SIG-M5 treated with dmso at 0.1 percent for 504 hours (cell line): ENCODE measurements at regions not wholly inside any gene's neighbourhood (a gene's known extent, or its start where the extent isn't known, plus 50 kb on each side); places are given as distances from the start of the nearest gene placed in this dataset.

Experiments
- DNase-seq: peaks from one replicate; lab custom pipeline; 2025; ENCODE audit not compliant: unreplicated experiment; lab: John Stamatoyannopoulos, UW

DNA sequence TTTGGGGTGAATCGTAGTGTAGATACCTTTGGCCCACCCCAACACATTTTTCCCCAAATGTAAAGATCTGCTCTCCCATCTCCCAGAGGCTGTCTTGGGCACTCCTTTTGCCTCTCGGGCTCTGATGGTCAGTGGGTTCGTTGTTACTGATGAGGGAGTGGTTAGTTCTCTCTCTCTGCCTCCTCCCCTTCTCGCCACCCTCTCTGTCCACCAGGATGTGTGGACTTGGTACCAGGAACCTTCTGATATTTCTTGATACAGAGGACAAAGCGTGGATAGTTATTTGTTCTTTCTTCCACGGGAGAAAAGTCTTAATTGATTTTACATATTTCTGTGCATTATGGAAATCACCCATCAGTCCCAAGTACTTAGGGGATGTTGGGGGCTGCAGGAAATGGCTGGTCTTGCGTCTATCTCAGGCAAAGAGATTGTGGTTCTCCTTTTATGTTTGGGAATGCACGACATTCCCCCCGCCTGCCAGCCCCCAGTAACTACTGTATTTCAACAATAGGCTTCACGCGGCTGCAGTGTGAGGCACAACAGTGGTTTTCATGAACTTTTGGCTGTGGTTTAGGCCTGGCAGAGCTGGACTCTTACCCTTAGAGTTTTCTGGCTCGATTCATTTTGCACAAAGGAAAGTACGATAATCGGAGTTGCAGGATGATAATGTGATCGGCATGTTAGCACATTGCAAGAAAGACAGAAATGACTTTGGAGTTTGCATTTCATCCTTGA lies 79.0 kb upstream of the ZNF536 start:
- DNase-seq, result no peak

DNA sequence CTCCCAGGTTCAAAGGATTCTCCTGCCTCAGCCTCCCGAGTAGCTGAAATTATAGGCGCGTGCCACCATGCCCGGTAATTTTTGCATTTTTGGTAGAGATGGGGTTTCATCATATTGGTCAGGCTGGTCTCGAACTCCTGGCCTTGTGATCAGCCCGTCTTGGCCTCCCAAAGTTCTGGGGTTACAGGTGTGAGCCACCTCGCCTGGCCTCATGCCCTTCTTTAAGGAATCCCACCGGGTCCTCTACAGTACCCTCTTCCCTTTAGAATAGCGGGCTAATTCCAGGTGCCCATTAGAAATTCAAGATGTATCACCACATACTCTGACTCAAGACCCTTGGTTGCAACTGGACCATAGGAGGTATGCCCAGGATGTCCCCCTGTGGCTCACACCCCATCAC lies 74.2 kb upstream of the ZNF536 start:
- no peak for DNase-seq

DNA sequence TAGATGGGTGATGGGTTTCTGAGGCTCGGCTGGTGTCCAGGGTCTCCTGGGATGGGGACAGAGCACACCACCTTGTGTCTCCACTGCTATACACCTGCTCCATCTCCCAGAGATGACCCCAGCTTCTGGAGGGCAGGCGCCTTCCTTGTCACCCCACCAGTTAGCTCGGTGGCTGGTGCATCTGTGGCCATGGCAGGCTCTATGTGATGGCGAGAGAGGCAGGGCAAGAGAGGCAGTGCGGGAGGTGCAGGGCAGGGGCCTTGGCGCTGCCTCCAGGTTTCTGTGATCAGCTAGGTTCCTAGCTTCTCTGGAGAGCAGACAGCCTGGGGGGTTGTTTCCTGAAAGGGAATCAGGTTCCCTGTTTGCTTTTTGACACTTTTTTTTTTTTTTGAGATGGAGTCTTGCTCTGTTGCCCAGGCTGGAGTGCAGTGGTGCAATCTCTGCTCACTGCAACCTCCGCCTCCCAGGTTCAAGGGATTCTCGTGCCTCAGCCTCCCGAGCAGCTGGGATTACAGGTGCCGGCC lies 69.0 kb upstream of the ZNF536 start:
- DNase-seq, result no peak

DNA sequence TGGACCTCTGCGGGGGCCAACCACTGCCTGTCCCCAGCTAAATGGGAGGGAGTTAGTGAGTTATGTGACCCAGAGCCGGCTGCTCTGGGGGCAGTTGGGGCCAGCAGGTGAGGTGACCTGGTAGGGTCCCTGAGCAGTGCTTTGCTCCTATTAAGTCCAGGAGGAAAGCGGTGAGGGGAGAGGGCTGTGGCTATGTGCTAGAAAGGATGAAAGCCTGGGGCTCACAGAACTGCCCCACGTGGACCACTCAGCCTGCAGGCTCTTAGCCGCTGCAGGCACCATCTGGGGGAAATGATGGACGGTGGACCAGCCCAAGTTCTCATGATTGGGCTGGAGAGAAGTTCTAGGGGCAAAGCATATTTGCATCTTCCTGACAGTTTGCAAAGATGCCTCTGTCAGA lies 67.6 kb upstream of the ZNF536 start:
- DNase-seq, result no peak

DNA sequence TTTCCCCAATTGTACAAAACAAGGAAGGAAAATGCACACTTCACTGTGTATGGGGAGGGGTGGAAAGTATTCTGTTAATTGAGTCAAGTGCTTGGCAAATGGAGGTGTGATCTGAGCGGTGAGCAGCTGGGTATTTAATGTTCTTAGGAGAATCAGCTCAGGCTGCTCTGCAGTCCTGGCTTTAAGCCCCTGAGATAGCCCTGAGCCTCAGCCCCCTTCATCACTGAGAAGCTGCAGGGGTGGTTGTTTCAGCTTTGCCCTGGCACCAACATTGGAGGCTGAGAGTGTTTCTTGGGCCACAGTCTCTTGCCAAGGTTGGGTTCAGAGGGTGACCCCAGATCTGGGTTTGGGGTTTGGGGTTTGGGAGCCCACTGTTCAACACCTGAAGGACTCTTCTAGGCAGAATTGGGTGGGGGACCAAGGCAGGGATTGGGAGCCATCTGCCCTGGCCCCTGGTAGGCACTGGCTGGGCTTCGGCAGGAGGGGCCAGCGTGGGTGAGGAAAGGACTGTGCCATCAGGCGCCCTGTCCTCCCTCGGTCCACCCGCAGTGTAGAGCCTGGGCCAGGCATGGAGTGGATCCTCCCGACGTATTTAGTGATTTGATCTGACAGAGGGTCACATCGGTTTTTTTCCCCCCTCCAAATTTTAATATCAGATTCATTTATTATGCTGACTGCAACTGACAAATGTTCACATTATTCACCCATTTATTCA lies 66.7 kb upstream of the ZNF536 start:
- no peak for DNase-seq

DNA sequence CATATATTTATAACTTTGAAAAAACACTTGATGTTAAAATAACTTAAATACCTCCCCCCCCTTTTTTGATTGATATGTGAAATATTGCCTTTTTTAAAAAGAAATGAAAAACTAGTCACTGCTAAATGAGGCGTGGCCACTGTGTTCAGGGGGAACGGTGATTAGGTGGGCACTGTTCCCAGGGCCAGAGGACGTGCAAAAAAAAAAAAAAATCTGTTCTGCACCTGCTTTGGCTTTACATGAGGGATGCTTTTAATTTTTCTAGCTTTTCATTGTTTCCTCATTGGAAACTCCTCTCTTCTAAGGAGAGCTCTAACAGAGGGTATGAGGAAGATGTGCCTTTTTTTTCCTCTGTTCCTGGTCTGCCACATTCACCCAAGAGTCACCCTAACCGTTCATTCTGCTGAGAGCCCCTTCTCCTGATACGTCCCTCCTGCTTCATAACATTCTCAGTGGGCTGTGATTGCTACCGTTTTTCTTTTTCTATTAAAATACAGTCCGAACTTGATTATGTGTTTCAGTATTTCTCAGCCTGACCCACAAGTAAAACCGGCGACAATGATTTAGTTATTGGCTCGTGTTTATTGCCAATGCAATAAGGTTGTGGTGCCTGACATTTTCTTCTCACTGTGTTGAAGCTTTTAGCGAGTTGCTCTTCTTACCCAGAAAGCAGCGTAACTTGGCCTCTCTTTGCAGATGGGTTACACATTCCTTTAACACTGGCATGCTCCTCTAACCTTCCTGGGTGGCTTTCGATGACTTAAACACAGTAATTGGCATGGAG lies 64.8 kb upstream of the ZNF536 start:
- DNase-seq, result no peak

DNA sequence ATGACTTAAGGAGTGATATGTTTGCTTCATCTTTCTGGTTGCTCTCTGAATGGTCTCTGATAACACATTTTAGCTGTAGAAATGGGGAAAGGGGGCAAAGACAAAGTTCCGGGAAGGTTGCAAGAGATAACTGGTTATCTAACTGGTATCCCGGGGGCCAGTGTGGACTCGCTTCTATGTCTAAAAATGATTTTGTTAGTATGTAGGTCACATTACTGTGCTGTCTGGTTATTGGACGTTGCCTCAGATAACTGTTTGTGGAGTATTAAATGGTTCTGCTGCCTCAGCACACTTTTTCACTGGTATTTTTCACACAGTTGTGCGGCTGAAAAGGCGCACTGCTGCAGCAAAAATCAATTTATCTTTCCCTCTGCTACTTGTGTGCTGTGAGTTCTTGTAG lies 63.0 kb upstream of the ZNF536 start:
- no peak for DNase-seq

DNA sequence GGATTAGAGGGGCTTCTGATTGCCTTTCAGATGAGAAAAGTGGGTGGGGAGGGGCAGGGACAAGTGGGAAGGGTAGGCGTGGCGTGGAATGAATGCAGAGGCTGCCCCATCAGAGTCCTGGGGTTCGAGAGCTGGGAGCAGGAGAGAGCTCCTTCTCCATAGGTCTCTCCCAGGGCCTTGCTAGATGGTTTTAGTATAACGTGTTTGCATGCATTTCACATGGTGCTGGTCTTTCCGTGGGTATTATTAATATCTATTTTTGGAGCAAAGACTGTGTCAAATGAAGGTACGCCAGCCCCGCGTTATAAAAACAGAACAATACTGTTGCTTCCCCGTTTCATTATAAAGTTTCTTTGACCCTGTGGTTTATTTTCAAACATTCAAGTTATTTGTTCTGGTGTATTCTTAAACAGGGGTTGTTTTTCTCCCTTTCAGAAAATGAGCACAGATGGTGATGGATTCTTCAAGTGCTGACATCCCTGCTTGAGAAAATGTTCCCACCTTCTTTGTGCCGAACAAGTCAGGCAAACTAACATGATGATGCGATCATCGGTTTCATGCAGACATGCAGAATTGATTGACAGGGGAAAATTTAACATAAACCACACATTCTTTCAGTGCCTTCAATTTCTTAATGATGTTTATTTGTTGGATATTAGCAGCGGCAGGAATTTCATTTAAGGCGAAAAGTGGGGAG lies 62.1 kb upstream of the ZNF536 start:
- DNase-seq, result no peak

DNA sequence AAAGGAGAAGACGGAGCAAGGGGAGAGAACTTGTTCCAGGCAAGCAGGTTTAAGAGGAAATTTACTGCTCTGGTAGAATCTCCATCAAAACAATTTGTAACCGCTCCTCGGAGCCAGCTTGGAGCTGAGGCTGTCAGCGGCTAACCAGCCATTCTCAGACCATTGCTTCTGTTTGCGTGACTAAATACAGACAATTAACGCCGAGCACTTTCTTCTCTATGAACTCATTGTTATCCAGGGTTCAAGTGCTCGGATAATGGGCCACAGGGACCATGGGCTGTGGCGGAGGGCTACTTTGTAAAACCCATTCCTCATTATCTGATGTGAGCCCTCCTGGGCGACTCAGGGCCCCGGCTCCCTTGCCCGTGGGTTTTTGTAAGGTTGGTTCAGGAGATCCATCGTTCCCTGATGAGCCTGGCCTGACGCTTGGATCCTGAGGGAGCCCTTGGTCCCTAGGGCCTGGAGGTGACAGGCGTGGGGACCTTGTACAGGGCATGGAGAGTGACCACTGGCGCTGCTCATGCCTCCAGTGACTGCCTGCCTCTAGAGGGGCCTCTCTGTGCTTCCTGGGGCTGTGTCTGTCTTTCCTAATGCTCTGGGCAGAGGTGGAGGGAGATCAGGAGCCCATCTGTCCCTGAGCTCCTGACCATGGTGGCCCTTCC lies 61.5 kb upstream of the ZNF536 start:
- no peak for DNase-seq

DNA sequence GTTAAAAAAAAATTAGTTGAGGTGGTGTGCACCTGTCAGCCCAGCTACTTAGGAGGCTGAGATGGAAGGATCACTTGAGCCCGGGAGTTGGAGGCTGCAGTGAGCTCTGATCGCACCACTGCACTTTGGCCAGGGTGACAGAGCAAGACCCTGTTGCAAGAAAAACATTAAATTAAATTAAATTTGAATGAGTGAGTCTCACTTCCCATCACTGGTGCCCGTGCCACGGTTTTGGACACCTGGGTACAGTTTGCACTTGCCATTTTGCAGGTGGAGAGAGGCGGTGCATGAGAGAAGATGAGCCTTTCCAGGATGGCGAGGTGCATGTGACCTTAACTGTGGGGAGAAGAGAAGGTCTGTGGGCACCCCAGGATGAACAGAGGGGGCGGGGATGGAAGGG lies 60.3 kb upstream of the ZNF536 start:
- no peak for DNase-seq

DNA sequence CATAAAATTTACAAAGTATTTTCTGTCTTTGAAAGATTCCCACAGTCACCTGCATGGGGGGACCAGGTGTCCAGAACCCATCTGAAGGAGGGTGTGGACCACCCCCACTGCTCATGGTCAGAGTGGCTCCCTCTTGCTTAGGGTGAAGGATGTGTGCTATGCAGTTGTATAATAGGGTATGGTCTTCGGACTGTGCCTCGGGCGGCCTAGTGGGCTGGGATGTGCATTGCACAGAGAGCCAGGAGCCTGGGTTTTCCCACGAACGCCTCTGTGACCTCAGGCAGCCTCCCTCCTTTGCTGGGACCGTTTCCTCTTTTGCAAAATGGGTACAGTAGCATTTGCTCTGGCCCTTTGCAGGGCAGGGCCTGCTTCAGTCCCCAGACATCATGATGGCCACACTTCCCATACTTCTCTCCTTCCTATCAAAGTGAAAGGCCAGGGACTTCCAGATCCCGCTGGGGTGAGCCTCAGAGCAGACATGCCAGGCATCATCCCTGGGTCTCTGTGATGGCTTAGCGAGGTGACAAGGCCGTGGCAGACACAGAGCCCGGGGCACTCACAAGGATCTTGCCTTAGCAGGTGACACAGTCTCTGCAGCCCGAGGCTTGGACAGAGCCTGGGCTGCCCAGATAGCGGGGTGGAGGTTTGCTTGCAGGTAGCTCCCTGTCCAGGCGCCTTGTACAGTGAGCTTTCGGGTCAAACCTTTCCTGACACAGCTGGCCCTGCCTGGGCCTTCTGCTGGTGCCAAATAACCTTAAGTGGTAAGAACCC lies 59.4 kb upstream of the ZNF536 start:
- DNase-seq, result no peak

DNA sequence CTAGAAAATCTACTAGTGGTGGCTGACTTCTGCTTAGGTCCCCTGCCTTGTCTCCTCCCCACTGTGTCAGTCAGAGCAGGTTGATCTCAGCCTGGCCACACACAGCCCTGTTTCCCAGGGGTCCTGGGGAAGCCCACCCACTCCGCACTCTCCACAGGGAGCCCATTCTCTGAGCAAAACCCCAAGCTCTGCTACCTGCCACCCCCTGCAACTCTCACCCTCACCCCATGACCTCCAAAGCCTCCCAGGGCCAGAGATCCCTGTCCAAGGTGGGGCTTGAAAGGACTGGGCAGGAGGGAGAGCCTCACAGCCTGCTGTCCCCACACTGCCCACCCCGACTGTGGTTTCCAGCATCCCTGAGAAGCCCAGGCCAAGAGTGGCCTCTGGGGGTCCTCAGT lies 58.8 kb upstream of the ZNF536 start:
- no peak for DNase-seq

DNA sequence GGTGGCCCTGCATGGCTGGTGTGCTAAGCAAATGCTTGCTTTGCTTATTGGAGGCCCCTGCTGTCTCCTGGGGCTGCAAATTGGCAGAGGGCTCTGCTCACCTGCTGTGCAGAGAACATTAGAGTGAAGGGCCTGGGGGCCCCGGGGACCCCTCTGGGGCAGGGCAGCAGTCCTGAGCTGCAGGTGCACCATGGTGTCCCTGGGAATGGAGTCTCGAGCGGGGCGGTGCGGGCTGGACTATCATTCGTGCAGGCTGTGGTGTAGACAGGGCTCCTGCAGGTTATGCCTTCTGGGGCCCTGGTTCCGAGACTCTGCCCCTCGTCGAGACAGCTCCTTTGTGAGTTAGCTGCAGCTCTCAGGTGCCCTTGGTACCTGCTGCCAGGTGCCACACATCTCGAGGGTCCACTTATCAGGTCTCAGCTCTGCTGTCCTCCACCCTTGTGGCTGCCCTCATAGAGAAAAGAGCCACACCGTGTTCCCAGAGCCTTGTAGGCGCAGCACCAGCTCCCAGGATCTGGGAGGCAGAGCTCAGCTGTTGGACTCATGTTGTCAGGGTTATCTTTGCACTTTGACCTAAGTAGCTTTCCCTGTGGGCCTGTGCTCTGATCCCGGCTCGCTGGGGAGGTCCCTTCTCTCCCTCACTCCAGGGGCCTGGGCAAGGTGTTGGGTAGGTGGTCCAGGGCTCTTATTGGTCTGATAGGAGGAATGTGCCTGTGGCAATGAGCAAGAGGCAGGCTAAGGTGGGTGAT lies 58.0 kb upstream of the ZNF536 start:
- no peak for DNase-seq

DNA sequence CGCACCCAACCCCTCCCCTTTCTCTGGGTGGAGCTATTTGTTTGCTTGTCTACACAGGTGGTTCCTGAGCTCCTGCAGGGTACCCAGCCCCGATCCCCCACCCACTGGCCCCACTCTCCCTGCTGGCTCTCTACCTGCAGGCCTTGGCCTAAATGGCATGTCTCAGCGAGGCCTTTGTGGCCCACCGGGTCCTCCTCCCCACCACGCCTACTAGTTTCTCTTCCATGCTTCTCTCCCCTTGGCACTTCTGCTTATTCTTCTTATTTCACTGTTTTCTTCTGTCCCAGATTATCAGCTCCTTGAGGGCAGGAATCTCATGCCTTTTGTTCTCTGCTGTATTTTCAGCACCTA lies 57.4 kb upstream of the ZNF536 start:
- DNase-seq, result no peak

DNA sequence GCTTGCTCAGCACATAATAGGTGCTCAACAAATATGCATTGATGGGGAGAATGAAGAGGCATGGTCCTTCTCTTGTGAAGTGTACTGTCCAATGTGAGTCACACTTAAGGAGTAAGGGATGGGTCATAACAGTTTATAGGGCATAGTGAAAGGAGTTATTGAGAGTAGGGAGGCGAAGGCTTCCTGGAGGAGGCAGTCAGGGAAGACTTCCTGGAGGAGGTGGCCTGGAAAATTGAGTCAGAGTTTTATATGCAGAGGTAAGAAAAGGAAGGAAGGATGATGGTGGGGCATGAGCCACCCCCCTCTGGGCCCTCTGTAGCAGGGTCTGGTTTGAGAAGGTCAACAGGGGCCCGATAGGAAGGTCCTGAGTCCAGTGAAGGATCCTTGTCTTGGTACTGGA lies 57.0 kb upstream of the ZNF536 start:
- DNase-seq, result no peak

DNA sequence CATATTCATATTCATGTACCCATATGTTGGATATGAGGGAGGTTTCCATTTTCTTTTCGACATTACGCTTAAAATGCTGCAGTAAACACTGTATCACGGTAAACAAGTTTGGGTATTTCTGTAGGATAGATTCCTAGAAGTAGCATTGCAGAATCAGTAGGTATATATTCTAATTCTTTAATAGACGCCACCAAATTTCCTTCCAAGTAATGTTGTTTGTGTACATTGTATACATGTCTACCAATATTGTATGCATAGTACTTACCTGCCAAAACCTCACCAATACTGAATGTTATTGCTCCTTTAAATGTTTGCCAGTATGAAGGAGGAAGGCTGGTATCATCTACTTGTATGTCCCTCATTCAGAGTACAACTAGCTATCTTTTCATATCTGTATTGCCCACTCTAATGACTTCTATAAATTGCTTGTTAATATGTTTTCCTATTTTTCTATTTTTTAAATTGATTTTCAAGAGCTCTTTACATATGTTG lies 56.1 kb upstream of the ZNF536 start:
- no peak for DNase-seq

DNA sequence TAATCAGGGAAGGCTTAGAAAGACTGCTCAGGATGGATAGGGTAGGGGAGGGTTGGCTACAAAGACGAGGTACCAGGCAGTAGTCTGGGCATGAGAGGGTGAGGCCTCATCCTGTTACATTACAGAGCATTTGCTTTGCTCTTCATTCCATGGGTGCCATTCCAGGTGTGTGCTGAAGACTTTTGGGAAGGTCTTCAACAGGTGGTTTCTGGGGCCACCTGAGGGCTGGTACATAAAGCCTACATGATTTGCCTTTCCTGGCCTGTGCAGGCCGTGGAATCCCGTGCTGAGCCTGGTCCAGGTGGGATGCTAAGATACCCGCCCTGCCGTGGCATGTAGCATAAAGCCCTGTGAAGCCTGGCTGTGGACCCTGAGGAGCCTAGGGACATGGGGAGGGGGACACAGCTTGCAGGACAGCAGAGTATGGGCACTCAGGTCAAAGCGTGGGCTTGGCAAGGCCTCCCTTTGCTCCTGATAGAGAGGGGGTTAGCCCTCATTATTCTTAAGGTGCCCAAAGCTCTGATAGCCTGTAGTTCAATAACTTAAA lies 55.6 kb upstream of the ZNF536 start:
- DNase-seq, result no peak

DNA sequence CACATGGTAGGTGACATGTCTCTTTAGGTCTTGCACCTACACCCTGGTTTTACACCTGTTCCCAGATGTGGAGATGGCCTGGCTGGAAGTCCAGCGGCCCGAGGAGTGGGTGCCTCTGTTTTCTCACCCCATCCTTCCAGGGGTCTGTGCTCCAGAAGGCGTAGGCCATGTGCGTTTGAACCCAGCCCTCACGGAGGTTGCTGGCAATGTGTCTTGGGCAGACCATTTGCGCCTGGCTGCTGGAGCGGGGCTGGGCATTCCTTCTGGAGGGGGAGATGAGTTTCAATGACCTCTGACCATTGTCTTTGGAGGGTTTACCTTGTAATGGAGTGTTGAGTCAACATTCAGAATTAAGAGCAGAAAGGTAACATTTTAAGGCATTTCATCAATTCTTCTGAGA lies 54.8 kb upstream of the ZNF536 start:
- no peak for DNase-seq

DNA sequence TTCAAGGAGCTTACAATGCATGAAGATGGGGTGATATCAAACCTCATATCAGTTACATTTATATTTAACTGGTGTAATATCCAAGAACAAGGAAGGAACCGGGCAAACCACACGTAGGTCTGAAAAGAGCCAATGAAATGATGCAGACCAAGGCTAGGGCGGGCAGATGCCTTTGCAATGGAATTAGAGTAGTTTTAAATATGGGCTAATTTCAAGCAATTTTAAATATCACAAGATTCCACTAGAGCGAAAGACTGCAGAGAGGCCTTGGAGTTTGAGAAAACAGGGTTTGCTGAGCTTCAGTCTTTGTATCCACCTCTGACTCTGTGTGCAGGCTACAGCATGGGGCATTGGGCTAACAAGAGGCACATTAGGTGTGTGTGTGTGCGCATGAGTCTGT lies 53.9 kb upstream of the ZNF536 start:
- no peak for DNase-seq
